ENCODE measurements at regions not wholly inside any gene's neighbourhood (a gene's known extent, or its start where the extent isn't known, plus 50 kb on each side); places are given as distances from the start of the nearest gene placed in this dataset.

GRCh38 chr9:27861887-27862286, 288.6 kb upstream of the C9orf72 start:
- Histone ChIP-seq H2BK15ac (ENCODE audit: low read length) (no peak overlapping the region), H3K4me3 (ENCODE audit: extremely low read depth in 1 of 4, insufficient read depth in 2 of 4, low read depth in 3 of 4, low read length in 4 of 4) (no peak overlapping the region), H4K5ac (ENCODE audit: insufficient read length, low read depth, low read length) (no peak overlapping the region), H3K27me3 (replicated peaks in 1 of 4; ENCODE audit: control insufficient read depth in 3 of 4, extremely low read depth in 1 of 4, insufficient read depth in 3 of 4, low read length in 3 of 4) (no peaks in the 10 kb centered on the region), H4K20me1 (replicated peaks in 1 of 2; ENCODE audit: control insufficient read depth in 1 of 2, insufficient read depth in 2 of 2, low read length in 2 of 2) (no peaks in the 10 kb centered on the region), H4K8ac (ENCODE audit: extremely low read depth, insufficient read depth, low read length) (no peak overlapping the region), H3K79me2 (ENCODE audit: control insufficient read depth in 1 of 2, insufficient read depth in 2 of 2, low read length in 2 of 2) (no peaks in the 10 kb centered on the region), H3K9me3 (ENCODE audit: insufficient read depth in 2 of 2, low read depth in 1 of 2, low read length in 1 of 2) (no peaks in the 10 kb centered on the region), H2BK12ac (ENCODE audit: low read depth, low read length) (no peak overlapping the region), H4K91ac (replicated peaks; ENCODE audit: insufficient read length, low read length) (no peak overlapping the region), H2BK5ac (ENCODE audit: low read depth, low read length) (no peak overlapping the region), H2BK20ac (ENCODE audit: low read length) (no peak overlapping the region), H3K4me1 (replicated peaks in 1 of 4; ENCODE audit: control insufficient read depth in 3 of 4, insufficient read depth in 4 of 4, low read length in 3 of 4) (no peaks in the 10 kb centered on the region), H3K14ac (ENCODE audit: insufficient read length) (no peak overlapping the region), H2AFZ (ENCODE audit: low read length) (no peak overlapping the region), H3K4me2 (ENCODE audit: insufficient read depth in 1 of 2, low read depth in 2 of 2, low read length in 2 of 2) (no peak overlapping the region), H3K27ac (ENCODE audit: low read depth, low read length) (no peak overlapping the region), H3K79me1 (ENCODE audit: low read depth, low read length) (no peaks in the 10 kb centered on the region), H3K18ac (ENCODE audit: extremely low read depth, low read length) (no peak overlapping the region), H3K23ac (ENCODE audit: insufficient read length) (no peak overlapping the region), H3K56ac (replicated peaks; ENCODE audit: insufficient read length, low read depth, low read length) (no peak overlapping the region), H3K23me2 (ENCODE audit: low read depth, low read length) (no peaks in the 10 kb centered on the region), H3K36me3 (ENCODE audit: control insufficient read depth in 2 of 4, insufficient read depth in 4 of 4, low read length in 3 of 4) (no peaks in the 10 kb centered on the region), H3K4ac (replicated peaks; ENCODE audit: insufficient read length, low read depth, low read length) (no peak overlapping the region), H3K9ac (replicated peaks in 1 of 4; ENCODE audit: extremely low read depth in 1 of 4, low read depth in 3 of 4, low read length in 3 of 4) (no peak overlapping the region), H2BK120ac (replicated peaks; ENCODE audit: low read depth, low read length) (no peak overlapping the region), H2AK5ac (ENCODE audit: low read depth, low read length) (no peak overlapping the region)
- no peak for DNase-seq (ENCODE audit: low read depth in 1 of 2, low spot score in 2 of 2)
- CTCF ChIA-PET (ENCODE audit: partially characterized antibody) = interaction anchor here (0.6 to 2.0 kb wide), 3 partner anchors 19 to 136 kb away, joined by 3 to 8 read pairs (median 6); no protein-coding TSS in a partner anchor
- no peak for FAIRE-seq
- POLR2A ChIA-PET (ENCODE audit: partially characterized antibody) = no interaction called here
- 90% methylated on average over 3 of the region's 3 CpGs; no CpG with 5 or more reads in 1 of the 2 experiments for WGBS, 2 experiments (ENCODE audit: extremely low coverage in 1 of 2, insufficient coverage in 1 of 2, insufficient read length in 1 of 2, insufficient replicate concordance in 2 of 2, low coverage in 1 of 2, low lambda C conversion rate in 2 of 2, missing lambda C conversion rate in 1 of 2)
- TF ChIP-seq JUN (IDR thresholded peaks at IDR 0.05; ENCODE audit: low read depth, low read length) (no peak), NRF1 (IDR thresholded peaks at IDR 0.05; ENCODE audit: low read depth, low read length) (no peak), TEAD4 (IDR thresholded peaks at IDR 0.05; ENCODE audit: low read depth, low read length) (no peak), NANOG (IDR thresholded peaks at IDR 0.05; ENCODE audit: insufficient read depth, low read depth, low read length, poor library complexity, severe bottlenecking) (no peak), ATF3 (IDR thresholded peaks at IDR 0.05; ENCODE audit: insufficient read depth, low read depth, low read length) (no peak), KDM1A (IDR thresholded peaks at IDR 0.05; ENCODE audit: borderline replicate concordance, low read length) (no peak), ASH2L (IDR thresholded peaks at IDR 0.05; ENCODE audit: low read length) (no peak), PHF8 (conservative IDR thresholded peaks at IDR 0.05; ENCODE audit: low read depth, low read length) (no peak), KDM4A (IDR thresholded peaks at IDR 0.05; ENCODE audit: low read depth, low read length, severe bottlenecking) (no peak), MAX (IDR thresholded peaks at IDR 0.05) (no peak), CHD1 (IDR thresholded peaks at IDR 0.05; ENCODE audit: low read depth, low read length) (no peak)
